MM.1S (cell line): ENCODE measurements at regions not wholly inside any gene's neighbourhood (a gene's known extent, or its start where the extent isn't known, plus 50 kb on each side); places are given as distances from the start of the nearest gene placed in this dataset.

Experiments
- CTCF ChIP-seq: fragments of 300-600 bp; sonication (generic); IDR thresholded peaks from 2 replicates; pipeline ENCODE4 v1.5.1; 2016; ENCODE audit warnings: antibody characterized with exemption, low read length, mixed read lengths
- EZH2 ChIP-seq: fragments of 300-600 bp; sonication (generic); optimal IDR thresholded peaks from 2 replicates; pipeline ENCODE3; 2017; ENCODE audit warnings: low read depth, mild to moderate bottlenecking, antibody characterized with exemption, low read length, mixed read lengths
- EZH2phosphoT487 ChIP-seq: fragments of 300-600 bp; sonication (generic); IDR thresholded peaks from 2 replicates; pipeline ENCODE4 v1.6.1; 2018; ENCODE audit warnings: antibody characterized with exemption, low read length

GRCh38 chr12:93968536-93969285, 179.7 kb upstream of the PLXNC1 start:
- TF ChIP-seq EZH2phosphoT487 (no peak), CTCF (no peak), EZH2 (no peak)
